SK-N-SH treated with all-trans-retinoic acid at 6 μM for 48 hours (cell line): ENCODE measurements at regions not wholly inside any gene's neighbourhood (a gene's known extent, or its start where the extent isn't known, plus 50 kb on each side); places are given as distances from the start of the nearest gene placed in this dataset.
"Not testable (repeated sequence)": the region's sequence is repeated elsewhere in the genome, so short reads cannot be mapped to it uniquely, and the experiment has no call there.

Experiments used
- ATAC-seq: fragments of 200-7000 bp; cut with Tn5 transposase; 3 replicates; pipeline ENCODE4 v1.9.1; 2020; ENCODE audit warnings: mild to moderate bottlenecking, moderate library complexity
- ARNTL ChIP-seq: fragments of 450-650 bp; formaldehyde crosslinking; IDR thresholded peaks from 2 replicates; pipeline ENCODE4 v1.5.0; 2020; ENCODE audit warnings: low read depth, mild to moderate bottlenecking, moderate library complexity, borderline replicate concordance
- CSDC2 ChIP-seq: fragments of 250-450 bp; sonication (Bioruptor Pico); IDR thresholded peaks from 2 replicates; pipeline ENCODE4 v1.5.0; 2020; ENCODE audit warnings: mild to moderate bottlenecking, moderate library complexity
- GLIS3 ChIP-seq: fragments of 250-450 bp; sonication (Bioruptor Pico); IDR thresholded peaks from 2 replicates; pipeline ENCODE4 v1.5.0; 2020; ENCODE audit warnings: mild to moderate bottlenecking, moderate library complexity
- ISL1 ChIP-seq: fragments of 250-450 bp; sonication (Bioruptor Pico); IDR thresholded peaks from 2 replicates; pipeline ENCODE4 v2.1.2; 2022; ENCODE audit warnings: mild to moderate bottlenecking, moderate library complexity
- OSR1 ChIP-seq: fragments of 250-450 bp; sonication (Bioruptor Pico); IDR thresholded peaks from 2 replicates; pipeline ENCODE4 v1.8.0; 2022; ENCODE audit warnings: moderate library complexity, mild to moderate bottlenecking, inconsistent platforms
- PPARA ChIP-seq: fragments of 250-450 bp; sonication (Bioruptor Pico); IDR thresholded peaks from 2 replicates; pipeline ENCODE4 v1.5.0; 2020; ENCODE audit warnings: mild to moderate bottlenecking, borderline replicate concordance
- RARB ChIP-seq: fragments of 250-450 bp; sonication (Bioruptor Pico); IDR thresholded peaks from 2 replicates; pipeline ENCODE4 v1.8.0; 2021; ENCODE audit warnings: mild to moderate bottlenecking, moderate library complexity
- SNAI2 ChIP-seq: fragments of 250-450 bp; sonication (Bioruptor Pico); IDR thresholded peaks from 2 replicates; pipeline ENCODE4 v1.5.0; 2020; ENCODE audit warnings: mild to moderate bottlenecking, moderate library complexity
- TCF4 ChIP-seq: fragments of 250-450 bp; sonication (Bioruptor Pico); IDR thresholded peaks from 2 replicates; pipeline ENCODE4 v1.8.0; 2021; ENCODE audit warnings: mild to moderate bottlenecking, moderate library complexity, borderline replicate concordance
- TOX ChIP-seq: fragments of 250-450 bp; sonication (Bioruptor Pico); IDR thresholded peaks from 2 replicates; pipeline ENCODE4 v1.8.0; 2021; ENCODE audit warnings: mild to moderate bottlenecking, moderate library complexity, borderline replicate concordance
- ZC3H10 ChIP-seq: fragments of 250-450 bp; sonication (Bioruptor Pico); IDR thresholded peaks from 2 replicates; pipeline ENCODE4 v1.5.1; 2021; ENCODE audit warnings: mild to moderate bottlenecking, moderate library complexity
- ZFP3 ChIP-seq: fragments of 250-450 bp; sonication (Bioruptor Pico); IDR thresholded peaks from 2 replicates; pipeline ENCODE4 v1.5.0; 2020; ENCODE audit warnings: mild to moderate bottlenecking, moderate library complexity
- ZFP30 ChIP-seq: fragments of 450-650 bp; formaldehyde crosslinking; IDR thresholded peaks from 2 replicates; pipeline ENCODE4 v1.5.0; 2022; ENCODE audit warnings: mild to moderate bottlenecking, moderate library complexity
- ZNF565 ChIP-seq: fragments of 450-650 bp; formaldehyde crosslinking; conservative IDR thresholded peaks from 2 replicates; pipeline ENCODE4 v1.5.0; 2020; ENCODE audit warnings: low read depth, mild to moderate bottlenecking, moderate library complexity
- ZNF70 ChIP-seq: fragments of 450-650 bp; formaldehyde crosslinking; IDR thresholded peaks from 2 replicates; pipeline ENCODE4 v1.5.0; 2020; ENCODE audit warnings: mild to moderate bottlenecking, moderate library complexity
- ZNF8 ChIP-seq: fragments of 450-650 bp; formaldehyde crosslinking; IDR thresholded peaks from 2 replicates; pipeline ENCODE4 v1.5.0; 2020; ENCODE audit warnings: mild to moderate bottlenecking, moderate library complexity
- TF ChIP-seq, protein P1 (sequence below): fragments of 250-450 bp; sonication (Bioruptor Pico); IDR thresholded peaks from 2 replicates; pipeline ENCODE4 v1.8.0; 2020; ENCODE audit warnings: mild to moderate bottlenecking, moderate library complexity, borderline replicate concordance
- TF ChIP-seq, protein P2 (sequence below): fragments of 250-450 bp; sonication (Bioruptor Pico); IDR thresholded peaks from 2 replicates; pipeline ENCODE4 v1.5.1; 2020; ENCODE audit warnings: low read depth, mild to moderate bottlenecking, moderate library complexity
- TF ChIP-seq, protein P3 (sequence below): fragments of 250-450 bp; sonication (Bioruptor Pico); IDR thresholded peaks from 2 replicates; pipeline ENCODE4 v1.5.1; 2021; ENCODE audit warnings: mild to moderate bottlenecking, moderate library complexity
- TF ChIP-seq, protein P4 (sequence below): fragments of 250-450 bp; sonication (Bioruptor Pico); IDR thresholded peaks from 2 replicates; pipeline ENCODE4 v1.8.0; 2021; ENCODE audit warnings: low read depth, mild to moderate bottlenecking, moderate library complexity, borderline replicate concordance

DNA sequence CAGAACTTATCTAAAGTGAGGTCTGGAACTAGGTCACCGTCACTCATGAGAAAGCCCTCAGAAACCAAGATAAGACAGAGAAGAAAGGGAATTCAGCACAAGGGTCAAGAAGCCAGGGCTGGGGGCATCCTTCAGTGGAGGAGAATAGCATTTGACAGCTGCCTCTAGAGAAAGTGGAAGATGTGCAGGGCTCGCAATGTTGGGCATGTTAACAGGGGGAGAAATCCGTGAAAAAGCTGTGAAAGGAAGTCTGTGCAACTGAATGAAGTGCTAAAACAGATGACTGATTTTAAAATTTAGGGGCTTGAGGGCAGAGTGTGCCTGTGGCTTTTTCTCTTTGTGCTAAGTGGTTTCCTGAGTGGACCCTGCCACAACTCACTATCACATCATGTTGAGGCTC, 97.7 kb upstream of the IFNG-AS1 start:
- TF ChIP-seq ZNF565: no peak
- TF ChIP-seq, protein P1, sequence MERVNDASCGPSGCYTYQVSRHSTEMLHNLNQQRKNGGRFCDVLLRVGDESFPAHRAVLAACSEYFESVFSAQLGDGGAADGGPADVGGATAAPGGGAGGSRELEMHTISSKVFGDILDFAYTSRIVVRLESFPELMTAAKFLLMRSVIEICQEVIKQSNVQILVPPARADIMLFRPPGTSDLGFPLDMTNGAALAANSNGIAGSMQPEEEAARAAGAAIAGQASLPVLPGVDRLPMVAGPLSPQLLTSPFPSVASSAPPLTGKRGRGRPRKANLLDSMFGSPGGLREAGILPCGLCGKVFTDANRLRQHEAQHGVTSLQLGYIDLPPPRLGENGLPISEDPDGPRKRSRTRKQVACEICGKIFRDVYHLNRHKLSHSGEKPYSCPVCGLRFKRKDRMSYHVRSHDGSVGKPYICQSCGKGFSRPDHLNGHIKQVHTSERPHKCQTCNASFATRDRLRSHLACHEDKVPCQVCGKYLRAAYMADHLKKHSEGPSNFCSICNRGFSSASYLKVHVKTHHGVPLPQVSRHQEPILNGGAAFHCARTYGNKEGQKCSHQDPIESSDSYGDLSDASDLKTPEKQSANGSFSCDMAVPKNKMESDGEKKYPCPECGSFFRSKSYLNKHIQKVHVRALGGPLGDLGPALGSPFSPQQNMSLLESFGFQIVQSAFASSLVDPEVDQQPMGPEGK (CRISPR knock-in tag): no peak
- no peak for TF ChIP-seq ZFP30
- no peak for TF ChIP-seq SNAI2 (CRISPR knock-in tag)
- no peak for TF ChIP-seq ZNF70
- TF ChIP-seq, protein P2, sequence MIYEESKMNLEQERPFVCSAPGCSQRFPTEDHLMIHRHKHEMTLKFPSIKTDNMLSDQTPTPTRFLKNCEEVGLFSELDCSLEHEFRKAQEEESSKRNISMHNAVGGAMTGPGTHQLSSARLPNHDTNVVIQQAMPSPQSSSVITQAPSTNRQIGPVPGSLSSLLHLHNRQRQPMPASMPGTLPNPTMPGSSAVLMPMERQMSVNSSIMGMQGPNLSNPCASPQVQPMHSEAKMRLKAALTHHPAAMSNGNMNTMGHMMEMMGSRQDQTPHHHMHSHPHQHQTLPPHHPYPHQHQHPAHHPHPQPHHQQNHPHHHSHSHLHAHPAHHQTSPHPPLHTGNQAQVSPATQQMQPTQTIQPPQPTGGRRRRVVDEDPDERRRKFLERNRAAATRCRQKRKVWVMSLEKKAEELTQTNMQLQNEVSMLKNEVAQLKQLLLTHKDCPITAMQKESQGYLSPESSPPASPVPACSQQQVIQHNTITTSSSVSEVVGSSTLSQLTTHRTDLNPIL (CRISPR knock-in tag): no peak
- TF ChIP-seq TOX (CRISPR knock-in tag): no peak
- TF ChIP-seq, protein P3, sequence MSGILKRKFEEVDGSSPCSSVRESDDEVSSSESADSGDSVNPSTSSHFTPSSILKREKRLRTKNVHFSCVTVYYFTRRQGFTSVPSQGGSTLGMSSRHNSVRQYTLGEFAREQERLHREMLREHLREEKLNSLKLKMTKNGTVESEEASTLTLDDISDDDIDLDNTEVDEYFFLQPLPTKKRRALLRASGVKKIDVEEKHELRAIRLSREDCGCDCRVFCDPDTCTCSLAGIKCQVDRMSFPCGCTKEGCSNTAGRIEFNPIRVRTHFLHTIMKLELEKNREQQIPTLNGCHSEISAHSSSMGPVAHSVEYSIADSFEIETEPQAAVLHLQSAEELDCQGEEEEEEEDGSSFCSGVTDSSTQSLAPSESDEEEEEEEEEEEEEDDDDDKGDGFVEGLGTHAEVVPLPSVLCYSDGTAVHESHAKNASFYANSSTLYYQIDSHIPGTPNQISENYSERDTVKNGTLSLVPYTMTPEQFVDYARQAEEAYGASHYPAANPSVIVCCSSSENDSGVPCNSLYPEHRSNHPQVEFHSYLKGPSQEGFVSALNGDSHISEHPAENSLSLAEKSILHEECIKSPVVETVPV: no peak
- no peak for TF ChIP-seq RARB (CRISPR knock-in tag)
- TF ChIP-seq PPARA (CRISPR knock-in tag): no peak
- TF ChIP-seq CSDC2 (CRISPR knock-in tag): no peak
- no peak for TF ChIP-seq ARNTL
- no peak for TF ChIP-seq OSR1 (CRISPR knock-in tag)
- TF ChIP-seq ISL1 (CRISPR knock-in tag): no peak
- no peak for TF ChIP-seq TCF4
- no peak for TF ChIP-seq GLIS3 (CRISPR knock-in tag)
- no peak for TF ChIP-seq ZNF8
- TF ChIP-seq ZC3H10 (CRISPR knock-in tag): no peak
- ATAC-seq: no peak

DNA sequence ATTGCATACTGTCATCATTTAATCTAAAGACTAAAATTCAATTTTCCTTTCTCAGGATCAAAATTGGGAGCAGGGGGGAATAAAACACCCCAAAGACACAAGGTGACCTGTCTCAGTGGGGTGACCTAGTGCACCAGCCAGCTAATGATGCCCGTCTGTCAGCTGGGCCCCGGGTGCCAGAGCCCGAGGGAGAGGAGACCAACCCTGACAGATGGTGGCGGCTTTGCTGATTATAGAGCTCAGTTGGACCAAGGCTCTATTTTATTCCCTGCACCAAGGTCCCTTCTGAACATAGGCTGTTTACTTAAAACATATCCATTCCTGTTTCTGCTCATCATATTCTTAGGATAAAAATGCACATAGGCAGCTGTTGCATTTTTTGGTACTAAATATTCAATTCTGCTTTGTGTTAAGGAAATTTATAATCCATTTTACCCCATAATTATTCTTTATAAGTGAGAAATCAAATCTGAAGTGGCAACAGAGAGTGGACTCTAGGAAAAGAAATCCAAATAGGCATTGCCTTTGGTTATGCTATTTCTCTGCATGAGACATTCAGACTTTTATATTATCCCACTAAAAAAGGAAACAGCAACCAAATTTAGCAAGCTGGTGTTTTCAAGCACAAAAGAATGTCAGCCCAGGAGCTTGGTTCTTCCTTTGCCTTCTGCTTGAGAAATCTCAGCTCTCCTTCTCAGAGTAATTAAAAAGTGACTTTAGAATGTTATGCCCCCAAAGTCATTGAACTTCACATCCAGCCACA, 96.8 kb upstream of the IFNG-AS1 start:
- TF ChIP-seq ISL1 (CRISPR knock-in tag): no peak
- TF ChIP-seq ZNF8: no peak
- no peak for TF ChIP-seq ZFP3 (CRISPR knock-in tag)
- no peak for TF ChIP-seq TOX (CRISPR knock-in tag)
- TF ChIP-seq OSR1 (CRISPR knock-in tag): no peak
- no peak for TF ChIP-seq ZNF70
- TF ChIP-seq ZFP30: no peak
- TF ChIP-seq, protein P3: no peak
- TF ChIP-seq ARNTL: no peak
- no peak for TF ChIP-seq ZNF565
- no peak for TF ChIP-seq TCF4
- no peak for TF ChIP-seq ZC3H10 (CRISPR knock-in tag)
- TF ChIP-seq PPARA (CRISPR knock-in tag): no peak
- TF ChIP-seq, protein P1 (CRISPR knock-in tag): no peak
- peak; percentile 61 for ATAC-seq

DNA sequence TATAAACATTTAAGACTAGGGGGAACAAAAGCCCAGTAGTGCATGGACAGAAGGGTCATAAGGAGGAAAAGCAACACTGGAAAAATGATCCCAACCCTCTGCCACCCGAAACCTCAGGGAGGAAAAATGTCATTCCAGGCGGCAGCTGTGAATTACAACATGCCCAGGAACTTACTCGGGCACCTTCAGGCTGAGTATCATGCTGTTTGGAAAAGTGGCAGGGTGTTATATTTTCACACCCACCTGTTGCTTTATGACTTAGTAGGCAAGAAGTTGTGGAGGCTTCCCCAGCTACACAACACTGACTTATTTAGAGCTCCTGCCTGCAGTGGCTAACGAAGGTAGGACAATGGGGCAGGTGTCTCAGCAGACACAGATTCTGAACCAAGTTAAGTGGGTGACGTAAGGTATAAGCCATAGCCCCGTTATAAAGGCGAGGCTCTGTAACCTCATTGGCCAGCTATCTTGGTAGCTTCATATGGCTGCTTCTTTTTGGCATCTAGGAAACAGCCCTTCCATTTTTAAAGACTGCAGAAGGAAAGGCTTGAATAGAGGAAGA, 96.1 kb upstream of the IFNG-AS1 start:
- peak; percentile 16; the same call in 1 of the 3 replicates for ATAC-seq

DNA sequence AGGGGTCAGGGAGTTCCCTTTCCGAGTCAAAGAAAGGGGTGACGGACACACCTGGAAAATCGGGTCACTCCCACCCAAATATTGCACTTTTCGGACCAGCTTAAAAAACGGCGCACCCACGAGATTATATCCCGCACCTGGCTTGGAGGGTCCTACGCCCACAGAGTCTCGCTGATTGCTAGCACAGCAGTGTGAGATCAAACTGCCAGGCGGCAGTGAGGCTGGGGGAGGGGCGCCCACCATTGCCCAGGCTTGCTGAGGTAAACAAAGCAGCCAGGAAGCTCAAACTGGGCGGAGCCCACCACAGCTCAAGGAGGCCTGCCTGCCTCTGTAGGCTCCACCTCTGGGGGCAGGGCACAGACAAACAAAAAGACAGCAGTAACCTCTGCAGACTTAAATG, 88.8 kb upstream of the IFNG-AS1 start:
- not testable (repeated sequence) for ATAC-seq

More for the DNA sequence above, 96.1 kb upstream of the IFNG-AS1 start:
- TF ChIP-seq, protein P4, sequence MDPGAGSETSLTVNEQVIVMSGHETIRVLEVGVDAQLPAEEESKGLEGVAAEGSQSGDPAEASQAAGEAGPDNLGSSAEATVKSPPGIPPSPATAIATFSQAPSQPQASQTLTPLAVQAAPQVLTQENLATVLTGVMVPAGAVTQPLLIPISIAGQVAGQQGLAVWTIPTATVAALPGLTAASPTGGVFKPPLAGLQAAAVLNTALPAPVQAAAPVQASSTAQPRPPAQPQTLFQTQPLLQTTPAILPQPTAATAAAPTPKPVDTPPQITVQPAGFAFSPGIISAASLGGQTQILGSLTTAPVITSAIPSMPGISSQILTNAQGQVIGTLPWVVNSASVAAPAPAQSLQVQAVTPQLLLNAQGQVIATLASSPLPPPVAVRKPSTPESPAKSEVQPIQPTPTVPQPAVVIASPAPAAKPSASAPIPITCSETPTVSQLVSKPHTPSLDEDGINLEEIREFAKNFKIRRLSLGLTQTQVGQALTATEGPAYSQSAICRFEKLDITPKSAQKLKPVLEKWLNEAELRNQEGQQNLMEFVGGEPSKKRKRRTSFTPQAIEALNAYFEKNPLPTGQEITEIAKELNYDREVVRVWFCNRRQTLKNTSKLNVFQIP (CRISPR knock-in tag): no peak
- no peak for TF ChIP-seq ARNTL
- no peak for TF ChIP-seq ZC3H10 (CRISPR knock-in tag)
